HG03342 (cell line): ENCODE measurements at regions not wholly inside any gene's neighbourhood (a gene's known extent, or its start where the extent isn't known, plus 50 kb on each side); places are given as distances from the start of the nearest gene placed in this dataset.

Experiments
- ATAC-seq: cut with Tn5 transposase; IDR thresholded peaks from one replicate; pipeline ENCODE4 v1.9.1; 2021; ENCODE audit warnings: mild to moderate bottlenecking, moderate library complexity; ENCODE audit not compliant: unreplicated experiment

DNA sequence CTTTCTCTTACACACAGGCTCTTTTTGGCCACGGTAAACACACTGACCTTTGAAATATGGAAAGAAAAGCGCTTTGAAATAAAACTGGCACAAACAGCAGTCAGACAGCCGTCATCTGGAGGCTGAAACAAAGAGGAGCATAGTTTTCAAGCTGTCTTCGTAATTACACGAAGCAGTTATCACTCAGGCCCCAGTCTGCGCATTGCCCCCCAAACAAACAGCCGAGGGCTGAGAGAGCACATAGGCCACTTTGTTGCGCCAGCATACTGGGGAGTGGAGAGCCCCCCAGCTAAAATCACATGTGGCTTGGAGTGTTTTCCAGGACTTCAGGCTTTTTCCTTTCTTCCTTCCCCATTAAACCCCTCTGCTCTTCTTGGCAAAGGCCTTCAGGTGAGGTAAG lies 142.9 kb upstream of the BTG1 start:
- no peak for ATAC-seq

DNA sequence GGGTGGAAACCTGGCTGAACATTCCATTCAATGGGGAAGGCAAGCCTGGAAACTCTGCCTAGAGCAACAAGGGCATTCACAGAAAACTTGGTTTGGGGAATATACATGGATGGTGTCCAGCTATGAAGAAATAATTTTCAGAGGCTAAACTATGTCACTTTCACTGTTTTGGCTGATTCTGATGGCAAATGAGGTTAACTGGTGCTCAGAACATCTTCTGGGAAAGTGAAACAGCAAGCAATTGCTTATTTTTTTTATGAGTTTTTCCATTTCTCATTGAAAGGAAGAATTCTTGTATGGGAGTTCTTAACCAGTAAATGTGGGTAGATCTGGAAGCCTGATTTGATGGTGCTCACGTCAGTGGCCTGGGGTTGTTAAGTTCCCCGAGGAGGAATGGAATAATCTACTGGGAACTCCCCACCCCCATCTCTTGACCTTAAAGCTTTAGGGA lies 132.8 kb upstream of the BTG1 start:
- no peak for ATAC-seq

DNA sequence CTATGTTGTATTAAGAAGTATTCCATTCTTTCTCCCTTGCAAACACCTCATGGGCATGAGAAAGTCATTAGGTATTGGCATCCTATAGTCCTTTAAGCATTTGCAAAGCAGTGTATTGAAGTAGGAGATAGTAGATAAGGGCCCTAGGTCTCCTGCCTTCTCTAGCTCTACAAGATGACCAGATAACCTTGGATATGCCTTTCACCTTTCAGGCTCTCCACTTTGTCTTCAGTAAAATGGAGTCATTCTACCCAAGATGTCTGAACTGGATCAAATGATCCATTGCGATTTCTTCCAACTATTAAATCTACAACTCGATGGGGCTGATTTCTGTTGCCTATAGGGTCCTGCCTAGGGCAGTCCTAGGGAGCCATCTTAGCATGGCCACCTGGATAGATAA lies 132.1 kb upstream of the BTG1 start:
- no peak for ATAC-seq

DNA sequence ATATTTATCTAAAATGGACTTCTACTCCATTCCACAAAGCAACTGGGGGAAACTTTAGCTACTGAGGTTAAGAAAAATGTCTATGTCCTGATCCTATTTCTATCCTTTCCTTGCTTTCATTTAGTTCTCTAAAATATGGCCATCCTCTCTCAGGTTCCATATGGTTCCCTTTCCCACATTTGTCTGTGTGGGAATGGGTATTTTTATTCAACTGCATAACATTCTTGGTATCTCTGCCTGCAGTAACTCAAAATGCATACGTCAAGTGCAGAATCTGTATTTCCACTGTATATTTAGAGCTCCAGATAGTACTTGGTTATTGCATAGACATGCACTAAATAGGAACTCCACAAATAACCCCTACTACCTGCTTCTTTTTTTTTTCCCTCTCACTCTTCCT lies 130.6 kb upstream of the BTG1 start:
- ATAC-seq: no peak

DNA sequence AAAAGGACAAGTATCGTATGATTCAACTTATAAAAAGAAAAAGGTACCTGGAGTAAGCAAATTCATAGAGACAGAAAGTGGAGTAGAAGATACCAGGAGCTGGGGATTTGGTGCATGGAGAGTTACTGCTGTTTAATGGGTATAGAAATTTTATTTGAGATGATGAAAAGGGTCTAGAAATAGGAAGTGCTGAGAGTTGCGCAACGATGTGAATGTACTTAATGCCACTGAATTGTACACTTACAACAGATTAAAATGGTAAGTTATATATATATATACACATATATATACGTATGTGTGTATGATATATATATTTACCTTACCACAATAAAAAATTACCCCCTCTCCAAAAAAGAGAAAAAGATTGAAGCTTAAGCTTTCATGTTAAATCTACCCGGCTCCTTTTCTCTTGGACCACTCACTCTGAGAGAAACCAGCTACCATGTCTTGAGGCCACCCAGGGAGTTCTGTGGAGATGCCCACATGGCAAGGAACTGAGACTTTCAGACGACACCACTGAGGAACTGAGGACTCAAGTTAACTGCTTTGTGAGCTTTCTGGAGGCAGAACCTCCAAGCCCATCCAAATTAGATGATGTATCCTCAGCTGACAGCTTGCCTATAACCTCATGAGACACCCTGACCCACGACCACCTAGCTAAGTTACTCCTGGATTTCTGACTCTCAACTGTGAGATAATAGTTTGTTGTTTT lies 130.0 kb upstream of the BTG1 start:
- ATAC-seq: no peak

DNA sequence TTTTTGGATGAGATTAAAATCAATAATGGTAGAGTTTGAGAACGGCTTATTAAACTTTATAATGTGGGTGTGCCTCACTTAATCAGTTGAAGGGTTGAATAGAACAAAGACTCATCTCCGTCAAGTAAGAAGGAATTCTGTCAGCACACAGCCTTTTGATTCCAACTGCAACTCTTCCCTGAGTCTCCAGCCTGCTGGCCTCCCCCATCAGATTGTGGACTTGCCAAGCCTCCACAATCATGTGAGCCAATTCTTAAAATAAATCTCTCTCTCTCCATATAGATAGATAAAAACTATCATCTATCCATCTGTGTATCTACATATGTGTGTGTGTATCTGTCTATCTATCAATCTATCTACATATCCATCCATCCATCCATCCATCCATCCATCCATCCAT lies 127.4 kb upstream of the BTG1 start:
- ATAC-seq: no peak

DNA sequence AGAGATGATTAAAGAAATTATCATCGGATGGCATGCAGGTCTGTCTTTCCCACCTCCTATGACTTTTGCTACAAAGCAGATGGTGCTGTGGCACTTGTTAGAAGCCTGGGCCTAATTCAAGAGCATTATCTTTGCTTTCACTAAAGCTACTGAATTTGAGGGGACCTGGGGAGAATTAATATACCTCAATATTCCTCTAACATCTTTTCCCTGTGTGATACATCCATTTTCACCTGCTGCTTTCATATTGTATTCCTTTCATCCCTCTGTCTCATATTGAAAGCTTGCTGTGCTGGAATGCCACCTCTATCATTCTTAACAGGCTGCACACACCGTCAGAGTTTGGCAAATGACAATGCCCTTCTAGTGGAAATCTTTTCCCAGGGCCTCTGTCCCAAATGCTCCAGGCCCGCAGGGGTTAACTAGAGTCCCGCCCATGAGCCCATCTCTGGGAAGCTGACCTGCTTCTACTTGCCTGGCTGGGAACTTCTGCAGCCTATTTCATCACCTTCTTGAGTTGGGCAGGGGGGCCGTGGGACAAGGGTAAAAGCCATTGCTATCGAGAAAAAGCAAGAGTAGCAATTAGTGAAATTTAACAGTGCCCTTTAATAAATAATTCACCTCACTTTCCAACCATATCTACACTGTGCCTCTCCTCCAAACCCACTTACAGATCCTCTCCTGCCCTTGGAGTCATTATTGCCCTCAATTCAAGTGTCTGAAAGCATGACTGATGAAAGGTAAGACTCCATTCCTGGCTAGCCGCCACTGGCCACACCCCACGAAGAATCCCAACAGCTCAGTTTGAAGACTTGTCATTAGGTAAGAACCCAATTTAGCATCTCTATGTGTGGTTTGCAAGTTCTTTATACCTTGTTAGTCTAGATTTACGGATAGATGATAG lies 126.7 kb upstream of the BTG1 start:
- no peak for ATAC-seq

DNA sequence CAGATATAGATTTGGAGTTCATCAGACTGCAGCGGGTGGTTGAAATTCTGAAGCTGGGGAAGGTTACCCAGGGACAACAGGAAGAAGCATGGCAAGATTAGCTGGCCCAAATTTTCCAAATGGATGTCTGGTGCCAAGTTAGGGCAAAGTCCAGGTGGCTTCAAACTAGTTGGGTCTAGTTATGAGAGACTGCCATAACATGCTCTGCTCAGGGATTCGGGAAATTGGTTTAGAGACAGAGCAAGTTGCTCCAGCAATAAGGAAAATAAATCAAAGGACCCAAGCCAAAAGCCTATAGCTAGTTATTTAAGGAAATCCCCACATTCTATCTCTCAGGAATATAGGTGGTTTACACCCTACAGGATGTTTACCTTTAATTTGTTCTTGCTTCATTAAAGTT lies 125.7 kb upstream of the BTG1 start:
- ATAC-seq: no peak

DNA sequence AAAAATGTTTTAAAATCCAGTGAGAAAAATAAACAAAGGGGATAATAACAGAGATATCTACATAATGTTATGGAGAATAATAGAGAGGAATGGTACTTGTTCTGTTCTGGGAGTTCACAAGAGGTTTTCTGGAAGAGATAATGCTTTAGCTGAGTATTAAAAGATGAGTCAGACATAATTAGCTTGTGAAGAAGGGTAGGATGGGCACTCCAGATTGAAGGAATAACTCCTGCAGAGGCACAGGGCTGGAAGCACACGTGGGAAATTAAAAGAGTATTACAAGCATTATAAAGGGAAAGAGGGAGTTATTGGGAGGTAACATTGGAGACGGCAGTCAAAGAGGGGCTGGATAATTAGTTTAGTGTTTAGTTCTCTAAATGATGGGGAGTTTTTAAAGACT lies 124.9 kb upstream of the BTG1 start:
- no peak for ATAC-seq

DNA sequence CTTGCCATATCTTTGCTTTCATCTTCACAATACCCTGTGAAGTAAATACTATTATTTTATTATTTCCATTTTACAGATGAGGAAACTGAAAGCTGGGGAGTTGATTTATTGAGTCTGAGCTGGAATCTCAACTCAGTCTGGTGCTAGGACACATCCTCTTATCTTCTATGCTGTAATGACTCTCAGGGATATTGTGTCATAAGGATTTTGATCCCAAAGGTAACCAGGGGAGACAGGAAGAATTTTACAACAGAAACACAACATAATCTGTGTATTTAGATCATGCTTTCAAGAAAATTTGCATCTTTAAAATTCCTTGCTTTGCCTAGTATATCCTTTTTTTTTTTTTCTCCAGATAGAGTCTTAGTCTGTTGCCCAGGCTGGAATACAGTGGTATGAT lies 123.3 kb upstream of the BTG1 start:
- no peak for ATAC-seq

DNA sequence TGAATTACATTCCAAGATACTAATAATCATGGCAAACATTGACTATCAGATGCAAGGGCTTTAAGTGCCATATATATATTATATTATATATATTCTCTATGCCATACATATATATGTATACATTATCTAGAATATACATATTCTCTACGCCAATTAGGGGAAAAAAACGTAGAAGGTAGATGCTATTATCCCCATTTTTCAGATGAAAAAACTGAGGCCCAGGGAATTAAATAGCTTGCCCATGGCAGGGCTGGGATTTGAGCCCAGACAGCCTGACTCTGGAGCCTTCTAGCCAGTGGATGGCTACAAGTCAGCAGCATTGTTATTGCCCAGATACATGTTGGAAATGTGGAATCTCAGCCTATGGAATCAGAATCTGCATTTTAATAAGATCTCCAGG lies 116.0 kb upstream of the BTG1 start:
- no peak for ATAC-seq

DNA sequence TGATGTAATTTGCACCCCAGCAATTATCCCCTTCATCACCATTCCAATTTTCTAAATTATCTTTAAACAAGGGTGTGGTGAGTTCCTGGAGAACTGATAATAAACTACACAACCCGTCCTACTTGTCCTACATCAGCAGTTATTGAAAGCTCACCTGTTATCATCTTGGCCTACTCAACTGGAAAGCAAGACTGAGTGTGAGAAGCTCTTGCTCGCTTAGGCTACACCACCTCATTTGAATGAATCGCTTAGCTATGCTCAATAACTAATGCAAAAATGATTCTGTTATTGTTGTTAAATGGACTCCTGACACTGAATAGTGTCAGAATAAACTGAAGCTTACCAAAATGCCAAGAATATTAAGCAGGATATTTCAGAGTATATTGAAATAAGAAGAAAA lies 115.4 kb upstream of the BTG1 start:
- no peak for ATAC-seq

DNA sequence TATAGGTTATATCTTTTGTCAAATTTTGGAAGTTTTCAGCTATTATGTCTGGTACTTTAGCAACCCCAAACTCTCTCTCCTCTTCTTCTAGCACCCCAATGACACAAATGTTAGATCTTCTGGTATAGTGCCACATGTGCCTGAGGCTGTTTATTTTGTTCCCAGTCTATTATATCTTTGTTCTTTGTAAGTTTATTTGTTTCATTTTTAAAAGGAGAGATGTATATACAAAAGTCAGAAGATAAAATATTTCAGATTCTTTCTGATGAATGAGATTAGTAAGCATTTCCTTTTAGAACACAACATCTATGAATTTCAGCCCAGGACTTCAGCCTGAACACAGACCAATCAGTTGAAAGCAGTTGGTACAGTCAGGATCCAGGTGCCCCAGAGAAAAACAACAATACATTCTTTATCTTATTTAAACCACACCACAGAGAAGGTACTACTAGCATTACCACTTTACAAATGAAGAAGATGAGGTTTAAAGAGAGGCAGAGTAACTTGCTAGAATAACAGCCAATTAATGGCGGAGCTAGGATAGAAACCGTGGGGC lies 114.1 kb upstream of the BTG1 start:
- ATAC-seq: no peak

DNA sequence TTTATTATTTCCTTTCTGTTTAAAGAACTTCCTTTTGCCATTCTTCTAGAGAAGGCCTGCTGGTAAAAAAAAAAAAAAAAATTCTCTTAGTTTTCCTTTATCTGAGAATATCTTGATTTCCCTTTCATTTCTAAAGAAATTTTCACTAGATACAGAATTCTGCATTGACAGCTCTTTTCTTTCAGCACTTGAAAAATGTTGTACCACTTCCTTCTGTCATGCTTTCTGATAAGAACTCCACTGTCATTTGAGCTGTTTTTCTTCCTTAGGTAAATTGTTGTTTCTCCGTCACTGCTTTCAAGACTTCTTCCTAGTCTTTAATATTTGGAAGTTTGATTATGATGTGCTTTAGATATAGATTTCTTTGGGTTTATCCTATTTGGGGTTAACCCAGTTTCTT lies 113.6 kb upstream of the BTG1 start:
- ATAC-seq: no peak

DNA sequence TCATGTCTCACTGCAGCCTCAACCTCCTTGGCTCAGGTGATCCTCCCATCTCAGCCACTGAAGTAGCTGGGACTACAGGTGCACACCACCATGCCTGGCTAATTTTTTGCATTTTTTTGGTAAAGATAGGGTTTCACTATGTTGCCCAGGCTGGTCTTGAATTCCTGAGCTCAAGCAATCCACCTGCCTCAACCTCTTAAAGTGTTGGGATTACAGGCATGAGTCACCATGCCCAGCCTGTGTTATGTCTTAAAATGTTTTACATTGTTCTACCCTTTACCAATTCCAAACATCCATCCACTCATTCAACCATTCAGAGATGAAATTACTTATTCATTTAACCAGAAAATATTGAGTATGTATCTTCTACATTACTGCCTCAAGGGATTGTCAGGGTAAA lies 111.6 kb upstream of the BTG1 start:
- no peak for ATAC-seq

DNA sequence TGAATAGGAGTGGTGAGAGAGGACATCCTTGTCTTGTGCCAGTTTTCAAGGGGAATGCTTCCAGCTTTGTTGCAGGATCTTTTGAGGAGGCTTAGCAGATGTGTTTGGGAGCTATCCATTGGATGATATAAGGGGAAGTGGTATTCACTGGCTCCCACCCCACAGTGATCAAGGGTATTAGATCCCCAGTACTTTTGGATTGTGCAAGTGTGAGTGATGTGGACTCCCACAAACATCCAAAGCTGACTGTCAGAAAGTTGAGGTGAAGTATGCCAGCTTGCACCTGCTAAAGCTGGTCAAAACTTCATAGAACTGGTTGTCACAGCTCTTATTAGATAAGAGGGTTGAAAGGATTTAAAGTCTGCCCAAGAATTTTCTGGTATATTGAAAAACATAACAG lies 110.1 kb upstream of the BTG1 start:
- ATAC-seq: no peak

DNA sequence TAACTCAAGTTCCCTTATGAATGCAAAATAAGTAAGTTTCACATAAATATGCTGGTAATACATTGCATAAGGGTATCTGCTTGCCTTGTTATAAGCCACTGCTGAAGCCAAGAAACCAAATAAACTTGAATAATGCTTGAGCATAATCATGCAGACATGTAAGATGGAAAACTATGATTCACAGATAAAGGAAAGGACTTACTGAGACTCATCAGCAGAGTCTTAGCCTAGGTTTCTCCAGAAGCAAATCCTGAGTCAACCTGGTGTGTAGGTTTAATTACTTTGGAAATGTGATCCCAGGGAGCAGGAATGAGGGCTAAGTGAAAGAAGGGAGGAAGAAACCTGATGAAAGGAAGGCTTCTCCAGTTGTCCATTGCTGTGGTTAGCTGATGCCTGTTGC lies 107.7 kb upstream of the BTG1 start:
- ATAC-seq: no peak

DNA sequence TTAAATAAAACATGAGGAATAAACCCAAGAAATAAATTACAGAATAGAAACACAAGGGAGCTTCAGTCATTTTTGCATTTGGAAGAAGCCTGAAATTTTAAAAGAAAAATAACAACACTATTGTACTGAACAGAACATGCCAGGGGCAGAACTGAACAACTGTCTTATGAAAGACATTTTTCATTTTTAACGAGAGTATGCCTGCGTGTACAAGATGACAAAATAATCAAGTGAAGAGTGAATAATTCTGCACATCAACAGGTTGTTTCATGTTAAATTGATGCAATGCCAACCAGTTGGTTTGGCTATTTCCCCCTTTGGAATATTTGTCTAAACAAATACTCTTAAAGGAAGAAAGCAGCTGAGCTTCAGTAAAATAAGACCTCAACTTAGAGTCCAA lies 103.3 kb upstream of the BTG1 start:
- ATAC-seq: no peak

DNA sequence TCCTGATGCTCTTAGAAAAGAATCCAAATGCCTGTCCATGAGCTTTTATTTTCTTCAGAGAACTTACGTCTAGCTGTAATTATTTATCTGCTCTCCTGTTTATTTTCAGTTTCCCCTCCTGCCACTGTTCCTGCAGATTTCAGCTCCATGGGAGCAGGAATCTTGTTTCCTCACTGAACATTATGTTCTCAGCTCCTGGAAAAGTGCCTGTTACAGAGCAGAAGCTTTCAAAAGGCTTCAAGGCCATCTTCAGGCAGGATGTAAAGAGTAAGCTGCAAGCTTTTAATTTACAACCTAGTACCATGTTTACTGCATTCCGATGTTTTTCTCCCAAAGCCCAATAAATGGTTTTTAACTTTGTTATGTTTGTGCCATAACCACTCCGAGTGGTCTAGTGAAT lies 98.4 kb upstream of the BTG1 start:
- no peak for ATAC-seq

DNA sequence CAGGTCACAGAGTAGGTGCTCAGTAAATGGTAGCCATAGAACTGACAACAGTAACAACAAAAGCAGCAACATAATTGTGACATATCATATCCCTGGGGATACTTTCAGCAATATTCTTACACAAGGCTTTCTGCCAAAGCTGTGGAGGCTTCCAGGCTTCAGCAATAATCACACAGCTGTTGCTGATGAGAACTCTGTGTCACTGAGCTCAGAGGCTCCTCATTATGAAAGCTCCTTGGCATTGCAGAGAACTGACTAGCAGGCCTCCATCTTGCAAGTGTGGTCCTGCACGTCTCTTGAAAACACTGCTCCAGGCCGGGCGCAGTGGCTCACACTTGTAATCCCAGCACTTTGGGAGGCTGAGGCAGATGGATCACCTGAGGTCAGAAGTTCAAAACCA lies 97.3 kb upstream of the BTG1 start:
- ATAC-seq: no peak

DNA sequence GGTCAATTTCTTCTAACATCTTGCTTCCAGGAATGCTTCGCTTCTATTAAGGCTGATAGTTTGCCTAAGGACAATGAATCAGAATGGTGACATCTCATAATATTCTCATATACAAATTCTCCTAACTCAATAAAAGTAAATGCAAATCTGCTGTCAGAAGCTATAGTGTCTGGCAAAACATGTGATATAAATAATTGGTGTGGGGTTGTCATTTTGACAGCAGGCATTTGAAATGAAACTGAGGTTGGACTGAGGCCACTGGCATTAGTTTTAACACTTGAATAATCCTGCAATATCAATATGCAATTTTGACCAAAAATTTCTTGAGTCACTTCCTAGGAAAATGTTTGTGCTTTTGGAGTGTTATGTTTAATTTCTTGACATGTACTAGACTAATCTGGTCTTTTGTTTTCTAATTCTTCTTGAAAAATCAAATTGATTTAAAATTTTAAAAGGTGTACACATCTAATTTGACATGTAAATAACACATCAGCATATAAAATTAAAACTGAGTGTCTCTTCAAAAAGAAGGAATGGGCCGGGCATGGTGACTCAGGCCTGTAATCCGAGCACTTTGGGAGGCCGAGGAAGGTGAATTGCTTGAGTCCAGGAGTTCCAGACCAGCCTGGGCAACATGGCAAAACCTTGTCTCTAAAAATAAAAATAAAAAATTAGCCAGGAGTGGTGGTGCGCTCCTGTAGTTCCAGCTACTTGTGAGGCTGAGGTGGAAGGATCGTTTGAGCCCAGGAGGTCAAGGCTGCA lies 92.3 kb upstream of the BTG1 start:
- ATAC-seq: no peak
